ENCODE measurements at regions not wholly inside any gene's neighbourhood (a gene's known extent, or its start where the extent isn't known, plus 50 kb on each side); places are given as distances from the start of the nearest gene placed in this dataset.
"Not testable (repeated sequence)": the region's sequence is repeated elsewhere in the genome, so short reads cannot be mapped to it uniquely, and the experiment has no call there.

DNA sequence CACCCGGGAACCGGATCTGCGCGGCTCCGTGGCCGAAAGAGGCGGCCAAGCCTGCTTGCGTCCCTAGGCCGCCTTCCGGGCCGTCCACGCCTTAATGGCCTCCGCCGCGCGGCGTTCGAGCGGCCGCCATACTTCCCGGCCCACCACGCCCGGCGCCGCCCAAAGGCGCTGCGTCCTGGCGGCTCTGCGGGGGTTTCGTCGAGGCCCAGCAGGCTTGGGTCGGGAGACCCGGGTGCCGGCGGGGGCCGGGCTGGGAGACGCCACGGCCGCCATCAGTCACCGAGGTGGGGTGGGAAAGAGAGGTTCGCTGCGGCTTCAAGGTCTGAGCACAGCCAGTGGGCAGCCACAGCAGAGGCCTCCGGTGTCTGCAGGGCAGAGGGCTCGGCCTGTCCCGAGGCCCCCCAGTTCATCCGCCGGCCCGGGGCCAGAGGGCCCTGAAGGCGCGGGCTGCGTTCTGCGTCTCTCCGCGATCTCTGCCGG, 545.8 kb upstream of the CDH10 start:
- DNase-seq: no peak
- Histone ChIP-seq H3K27me3 (no peaks in the 10 kb centered on the region), H3K27ac (no peak overlapping the region), H3K4me1 (no peaks in the 10 kb centered on the region), H3K36me3 (no peaks in the 10 kb centered on the region), H3K4me3 (peak overlapping the region in 1 of 2 donors; percentile 14), H3K9me3 (no peaks in the 10 kb centered on the region)
- intact Hi-C loops (cut with DNase I; ENCODE audit: low total_unique reads): no loop called here
- TF ChIP-seq, protein P1, sequence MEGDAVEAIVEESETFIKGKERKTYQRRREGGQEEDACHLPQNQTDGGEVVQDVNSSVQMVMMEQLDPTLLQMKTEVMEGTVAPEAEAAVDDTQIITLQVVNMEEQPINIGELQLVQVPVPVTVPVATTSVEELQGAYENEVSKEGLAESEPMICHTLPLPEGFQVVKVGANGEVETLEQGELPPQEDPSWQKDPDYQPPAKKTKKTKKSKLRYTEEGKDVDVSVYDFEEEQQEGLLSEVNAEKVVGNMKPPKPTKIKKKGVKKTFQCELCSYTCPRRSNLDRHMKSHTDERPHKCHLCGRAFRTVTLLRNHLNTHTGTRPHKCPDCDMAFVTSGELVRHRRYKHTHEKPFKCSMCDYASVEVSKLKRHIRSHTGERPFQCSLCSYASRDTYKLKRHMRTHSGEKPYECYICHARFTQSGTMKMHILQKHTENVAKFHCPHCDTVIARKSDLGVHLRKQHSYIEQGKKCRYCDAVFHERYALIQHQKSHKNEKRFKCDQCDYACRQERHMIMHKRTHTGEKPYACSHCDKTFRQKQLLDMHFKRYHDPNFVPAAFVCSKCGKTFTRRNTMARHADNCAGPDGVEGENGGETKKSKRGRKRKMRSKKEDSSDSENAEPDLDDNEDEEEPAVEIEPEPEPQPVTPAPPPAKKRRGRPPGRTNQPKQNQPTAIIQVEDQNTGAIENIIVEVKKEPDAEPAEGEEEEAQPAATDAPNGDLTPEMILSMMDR (IDR thresholded peaks at IDR 0.05): no peak

GRCh38 chr5:25181249-25181648, 536.5 kb upstream of the CDH10 start:
- Histone ChIP-seq H3K27me3 (no peaks in the 10 kb centered on the region), H3K27ac (no peak overlapping the region), H3K4me1 (no peaks in the 10 kb centered on the region), H3K4me3 (no peak overlapping the region), H3K36me3 (no peaks in the 10 kb centered on the region), H3K9me3 (no peaks in the 10 kb centered on the region)
- DNase-seq: no peak
- TF ChIP-seq, protein P1 (IDR thresholded peaks at IDR 0.05): no peak
- intact Hi-C loops (cut with DNase I; ENCODE audit: low total_unique reads): no loop called here

- H3K9me3 ChIP-seq; H3K36me3 ChIP-seq; H3K4me1 ChIP-seq; H3K4me3 ChIP-seq; H3K27ac ChIP-seq; H3K27me3 ChIP-seq; intact Hi-C loops (cut with DNase I; ENCODE audit: low total_unique reads); DNase-seq: not testable (repeated sequence)
These were observed 517.8 kb upstream of the CDH10 start for GRCh38 chr5:25162616-25163015.

DNA sequence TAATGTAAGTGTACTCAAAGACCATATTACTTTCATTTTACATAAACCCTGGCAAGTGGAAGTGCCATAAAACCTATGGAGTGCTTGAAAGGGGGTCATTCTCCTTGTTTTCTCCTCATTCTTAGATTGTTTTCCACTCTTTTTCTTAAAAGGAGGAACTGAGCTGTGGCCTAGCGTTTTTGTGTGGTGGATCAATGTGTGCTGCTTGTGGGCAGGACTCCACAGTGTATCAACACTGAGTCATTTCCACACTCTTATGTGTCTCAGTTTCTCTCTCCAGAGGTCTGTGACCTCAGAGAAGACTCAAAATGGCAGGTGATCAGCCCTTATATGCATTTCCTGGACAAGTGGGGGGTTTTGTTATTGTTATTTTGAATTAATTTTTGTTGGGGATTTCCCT, 516.1 kb upstream of the CDH10 start:
- intact Hi-C loops (cut with DNase I; ENCODE audit: low total_unique reads): no loop called here
- Histone ChIP-seq H3K4me1 (no peaks in the 10 kb centered on the region), H3K27me3 (no peaks in the 10 kb centered on the region), H3K36me3 (no peaks in the 10 kb centered on the region), H3K4me3 (no peak overlapping the region), H3K27ac (no peak overlapping the region), H3K9me3 (no peaks in the 10 kb centered on the region)
- TF ChIP-seq, protein P1 (IDR thresholded peaks at IDR 0.05): no peak
- DNase-seq: no peak

GRCh38 chr5:25150819-25151218, 506.0 kb upstream of the CDH10 start:
- DNase-seq: no peak
- TF ChIP-seq, protein P1 (IDR thresholded peaks at IDR 0.05): no peak
- Histone ChIP-seq H3K9me3 (no peaks in the 10 kb centered on the region), H3K27me3 (no peaks in the 10 kb centered on the region), H3K36me3 (no peaks in the 10 kb centered on the region), H3K4me3 (no peak overlapping the region), H3K4me1 (no peaks in the 10 kb centered on the region), H3K27ac (no peak overlapping the region)
- intact Hi-C loops (cut with DNase I; ENCODE audit: low total_unique reads): no loop called here

GRCh38 chr5:25128606-25129005, 483.8 kb upstream of the CDH10 start:
- no peaks in the 10 kb centered on the region for H3K27me3 ChIP-seq
- H3K36me3 ChIP-seq: no peaks in the 10 kb centered on the region
- H3K27ac ChIP-seq: no peak overlapping the region
- H3K9me3 ChIP-seq: peaks cover 0 to under 1% (median 0%) of the 10 kb centered on the region in 3 donors
- H3K4me3 ChIP-seq: no peak overlapping the region
- TF ChIP-seq, protein P1 (IDR thresholded peaks at IDR 0.05): no peak
- no peaks in the 10 kb centered on the region for H3K4me1 ChIP-seq
- DNase-seq: no peak
- intact Hi-C loops (cut with DNase I; ENCODE audit: low total_unique reads): no loop called here

Measured in tibial artery (tissue), 4 donors.